Neuronal stem cell (in vitro differentiated cells): ENCODE measurements at regions not wholly inside any gene's neighbourhood (a gene's known extent, or its start where the extent isn't known, plus 50 kb on each side); places are given as distances from the start of the nearest gene placed in this dataset.

Experiments used
- DNase-seq: peaks from one replicate; pipeline ENCODE4 v3.0.0-alpha.2; 2013; ENCODE audit warnings: low spot score
- H2AFZ ChIP-seq: one replicate; pipeline ENCODE4 v1.6.1; 2013; ENCODE audit warnings: mild to moderate bottlenecking, low read length, inconsistent platforms
- H2AK5ac ChIP-seq: 2 replicates; pipeline ENCODE4 v1.6.1; 2013; ENCODE audit warnings: low read depth, mild to moderate bottlenecking, inconsistent platforms, low read length, moderate library complexity, mixed read lengths
- H2BK120ac ChIP-seq: 2 replicates; pipeline ENCODE4 v1.6.1; 2013; ENCODE audit warnings: low read depth, mild to moderate bottlenecking, inconsistent platforms, low read length, moderate library complexity, mixed read lengths
- H2BK12ac ChIP-seq: one replicate; pipeline ENCODE4 v1.6.1; 2013; ENCODE audit warnings: low read length, inconsistent platforms
- H2BK15ac ChIP-seq: 2 replicates; pipeline ENCODE4 v1.6.1; 2013; ENCODE audit warnings: mild to moderate bottlenecking, low read length, inconsistent platforms, mixed read lengths
- H2BK5ac ChIP-seq: one replicate; pipeline ENCODE4 v1.6.1; 2013; ENCODE audit warnings: inconsistent platforms, mild to moderate bottlenecking, low read length, moderate library complexity
- H3K14ac ChIP-seq: one replicate; pipeline ENCODE4 v1.6.1; 2013; ENCODE audit warnings: low read length, inconsistent platforms
- H3K18ac ChIP-seq: 2 replicates; pipeline ENCODE4 v1.6.1; 2013; ENCODE audit warnings: low read length, inconsistent platforms
- H3K23ac ChIP-seq: 2 replicates; pipeline ENCODE4 v1.6.1; 2013; ENCODE audit warnings: low read depth, mild to moderate bottlenecking, mixed read lengths, low read length, inconsistent platforms; ENCODE audit not compliant: poor library complexity
- H3K27ac ChIP-seq: replicated peaks from 3 replicates; pipeline ENCODE4 v1.5.1; 2013; ENCODE audit warnings: low read length, inconsistent platforms
- H3K27me3 ChIP-seq, 3 experiments: 2 replicates each; pipeline ENCODE4 v1.6.1; 2013; ENCODE audit warnings: low read length in 3 of 3, mild to moderate bottlenecking in 2 of 3, inconsistent platforms in 1 of 3, low read depth in 1 of 3, mixed read lengths in 1 of 3, moderate library complexity in 1 of 3; ENCODE audit not compliant: control insufficient read depth in 3 of 3, insufficient read depth in 3 of 3
- H3K36me3 ChIP-seq, 2 donors: replicated peaks in 1 of 2; 2 replicates each; pipeline ENCODE4 v1.6.1; 2013; ENCODE audit warnings: low read length in 2 of 2; ENCODE audit not compliant: control insufficient read depth in 2 of 2, insufficient read depth in 2 of 2
- H3K4ac ChIP-seq: 2 replicates; pipeline ENCODE4 v1.6.1; 2013; ENCODE audit warnings: inconsistent platforms, mild to moderate bottlenecking, low read length, moderate library complexity
- H3K4me1 ChIP-seq, 2 donors: 1 replicate in 1 of 2; 2 replicates in 1 of 2; pipeline ENCODE4 v1.6.1; 2013; ENCODE audit warnings: low read length in 2 of 2, low read depth in 1 of 2; ENCODE audit not compliant: control insufficient read depth in 2 of 2, insufficient read depth in 1 of 2
- H3K4me2 ChIP-seq: one replicate; pipeline ENCODE4 v1.6.1; 2013; ENCODE audit warnings: mild to moderate bottlenecking, low read length, inconsistent platforms; ENCODE audit not compliant: insufficient read depth, poor library complexity, severe bottlenecking
- H3K4me3 ChIP-seq, 2 donors: 2 replicates each; pipeline ENCODE4 v1.5.1; 2013; ENCODE audit warnings: low read length in 2 of 2, mild to moderate bottlenecking in 2 of 2, inconsistent platforms in 1 of 2, moderate library complexity in 1 of 2
- H3K79me1 ChIP-seq: one replicate; pipeline ENCODE4 v1.6.1; 2013; ENCODE audit warnings: low read depth, mild to moderate bottlenecking, inconsistent platforms, low read length, moderate library complexity
- H3K9ac ChIP-seq: one replicate; pipeline ENCODE4 v1.6.1; 2013; ENCODE audit warnings: mild to moderate bottlenecking, low read depth, low read length, inconsistent platforms; ENCODE audit not compliant: poor library complexity
- H3K9me3 ChIP-seq, 2 donors: replicated peaks in 1 of 2; 2 replicates each; pipeline versions ENCODE3 to v1.6.1; 2013; ENCODE audit warnings: low read length in 2 of 2, mild to moderate bottlenecking in 2 of 2, inconsistent platforms in 1 of 2, low read depth in 1 of 2, mixed read lengths in 1 of 2, moderate library complexity in 1 of 2; ENCODE audit not compliant: control insufficient read depth in 2 of 2, insufficient read depth in 1 of 2
- H4K8ac ChIP-seq: one replicate; pipeline ENCODE4 v1.6.1; 2013; ENCODE audit warnings: low read depth, mild to moderate bottlenecking, inconsistent platforms, low read length, moderate library complexity
- H4K91ac ChIP-seq: one replicate; pipeline ENCODE4 v1.6.1; 2013; ENCODE audit warnings: low read length, low read depth, mild to moderate bottlenecking, inconsistent platforms; ENCODE audit not compliant: poor library complexity
- WGBS, 2 donors: extraction: QIAGEN DNeasy Blood & Tissue Kit; methylation state at CpG; one replicate each; pipeline ENCODE4 v1.1.7; 2013; ENCODE audit warnings: missing lambda C conversion rate in 2 of 2, mixed read lengths in 1 of 2; ENCODE audit not compliant: insufficient read length in 2 of 2, insufficient replicate concordance in 1 of 2; ENCODE audit errors: extremely low coverage in 2 of 2; 5-methylcytosine and 5-hydroxymethylcytosine counted together

DNA sequence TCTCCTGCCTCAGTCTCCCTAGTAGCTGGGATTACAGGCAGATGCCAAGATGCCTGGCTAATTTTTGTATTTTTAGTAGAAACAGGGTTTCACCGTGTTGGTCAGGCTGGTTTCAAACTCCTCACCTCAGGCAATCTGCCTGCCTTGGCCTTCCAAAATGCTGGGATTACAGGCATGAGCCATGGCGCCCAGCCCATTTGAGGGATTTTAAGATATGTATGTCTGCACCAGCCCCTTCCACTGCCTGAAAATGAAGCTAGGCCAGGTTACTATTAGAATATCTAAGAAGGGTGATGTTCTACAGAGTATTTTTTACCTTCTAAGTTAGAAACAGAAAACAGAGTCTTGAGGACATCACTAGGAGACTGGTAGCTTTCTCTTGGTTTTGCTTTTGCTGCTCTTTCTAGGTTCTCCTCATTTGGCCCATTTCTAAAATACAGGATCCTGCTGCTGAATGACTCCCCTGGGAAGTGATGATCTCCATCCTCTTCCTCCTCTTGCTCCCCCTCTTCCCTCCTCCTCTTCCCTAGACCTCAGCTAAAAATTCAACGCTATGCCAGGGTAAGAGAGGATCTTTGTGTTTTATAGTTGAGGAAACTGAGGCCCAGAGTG lies 118.5 kb downstream of the MYCN start:
- Histone ChIP-seq H2BK15ac (no peak overlapping the region), H3K4me1 (peaks cover 1 to 9% of the 10 kb centered on the region in 2 donors), H3K14ac (no peak overlapping the region), H3K4ac (no peak overlapping the region), H3K79me1 (no peaks in the 10 kb centered on the region), H3K27me3 (no peaks in the 10 kb centered on the region), H3K36me3 (no peaks in the 10 kb centered on the region), H2BK12ac (no peak overlapping the region), H3K18ac (no peak overlapping the region), H2AK5ac (no peak overlapping the region), H2AFZ (no peak overlapping the region), H3K27ac (no peak overlapping the region), H4K8ac (no peak overlapping the region), H3K4me2 (no peak overlapping the region), H2BK120ac (no peak overlapping the region), H4K91ac (no peak overlapping the region), H3K9me3 (peaks cover 6 to 19% of the 10 kb centered on the region in 2 donors), H2BK5ac (no peak overlapping the region), H3K4me3 (no peak overlapping the region), H3K9ac (no peak overlapping the region), H3K23ac (no peak overlapping the region)
- no CpG with 5 or more reads among the region's 3 CpGs for WGBS, 2 donors
- DNase-seq: no peak

DNA sequence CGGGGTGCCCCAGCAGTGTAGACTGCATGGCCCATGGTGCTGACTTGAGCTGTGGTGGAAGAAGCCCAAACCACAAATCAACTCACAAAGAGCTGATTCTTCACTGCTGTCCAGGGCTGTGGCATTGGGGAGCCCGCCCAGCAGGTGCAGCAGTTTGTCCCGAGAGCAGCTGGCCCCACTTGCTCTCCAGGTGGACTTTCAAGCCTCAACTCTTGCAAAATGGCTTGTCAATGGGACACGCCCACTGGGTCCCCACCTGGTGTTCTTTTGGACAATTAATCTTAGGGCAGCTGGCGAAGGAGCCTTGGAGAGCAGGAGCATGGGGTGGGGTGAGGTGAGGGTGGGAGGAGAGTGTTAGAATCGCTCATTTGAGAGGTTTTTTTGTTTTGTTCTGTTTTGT lies 117.9 kb downstream of the MYCN start:
- no peak overlapping the region for H4K91ac ChIP-seq
- WGBS, 2 donors: no CpG with 5 or more reads among the region's 6 CpGs

DNA sequence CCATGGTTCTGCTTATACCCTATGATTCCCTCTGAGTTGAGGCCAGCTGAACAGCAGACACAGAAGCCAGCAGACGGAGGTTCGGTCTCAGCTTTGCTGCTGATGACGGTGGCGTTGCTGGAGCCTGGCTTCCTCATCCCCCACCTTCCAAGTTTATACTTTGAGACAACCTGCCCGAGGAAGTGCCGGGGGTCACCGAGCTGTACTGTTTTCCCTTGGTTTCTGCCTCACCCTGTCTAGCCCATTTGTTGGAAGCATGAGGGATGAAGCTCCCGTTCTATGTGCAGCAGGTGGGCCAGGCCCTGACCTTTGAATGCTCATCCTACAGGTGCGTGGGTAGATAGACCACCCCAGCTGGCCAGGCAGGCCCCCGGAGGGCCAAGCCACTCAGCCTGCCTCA lies 117.3 kb downstream of the MYCN start:
- Histone ChIP-seq H3K36me3 (no peaks in the 10 kb centered on the region), H3K79me1 (no peaks in the 10 kb centered on the region), H3K4me1 (peaks cover 1 to 9% of the 10 kb centered on the region in 2 donors), H3K23ac (no peak overlapping the region), H3K9me3 (peaks cover 0 to 7% of the 10 kb centered on the region in 2 donors), H2BK12ac (peak overlapping the region; percentile 59), H3K4ac (no peak overlapping the region), H4K91ac (no peak overlapping the region), H3K9ac (no peak overlapping the region), H2AK5ac (peak overlapping the region; percentile 24), H2BK15ac (peak overlapping the region; percentile 60), H3K27ac (no peak overlapping the region), H4K8ac (no peak overlapping the region), H2AFZ (no peak overlapping the region), H2BK120ac (no peak overlapping the region), H3K14ac (no peak overlapping the region), H3K27me3 (no peaks in the 10 kb centered on the region), H3K4me2 (no peak overlapping the region), H2BK5ac (peak overlapping the region; percentile 76), H3K4me3 (no peak overlapping the region), H3K18ac (peak overlapping the region; percentile 79)
- no CpG with 5 or more reads among the region's 10 CpGs for WGBS, 2 donors
- DNase-seq: no peak

More for the DNA sequence above, 117.9 kb downstream of the MYCN start:
- H2BK120ac ChIP-seq: no peak overlapping the region
- H2BK15ac ChIP-seq: peak overlapping the region; percentile 60
- H3K23ac ChIP-seq: no peak overlapping the region
- no peak overlapping the region for H3K14ac ChIP-seq
- H3K4me2 ChIP-seq: no peak overlapping the region
- no peak overlapping the region for H3K27ac ChIP-seq
- no peak overlapping the region for H3K4ac ChIP-seq
- H3K9ac ChIP-seq: no peak overlapping the region
- no peaks in the 10 kb centered on the region for H3K36me3 ChIP-seq
- no peak overlapping the region for H2AK5ac ChIP-seq
- H3K9me3 ChIP-seq: peaks cover 4 to 13% of the 10 kb centered on the region in 2 donors
- no peak overlapping the region for H3K4me3 ChIP-seq
- H2BK5ac ChIP-seq: peak overlapping the region; percentile 76
- no peak overlapping the region for H2AFZ ChIP-seq
- DNase-seq: no peak
- H2BK12ac ChIP-seq: no peak overlapping the region
- no peaks in the 10 kb centered on the region for H3K79me1 ChIP-seq
- H4K8ac ChIP-seq: no peak overlapping the region
- no peaks in the 10 kb centered on the region for H3K27me3 ChIP-seq
- H3K18ac ChIP-seq: peak overlapping the region; percentile 49
- H3K4me1 ChIP-seq: peaks cover 1 to 9% of the 10 kb centered on the region in 2 donors

DNA sequence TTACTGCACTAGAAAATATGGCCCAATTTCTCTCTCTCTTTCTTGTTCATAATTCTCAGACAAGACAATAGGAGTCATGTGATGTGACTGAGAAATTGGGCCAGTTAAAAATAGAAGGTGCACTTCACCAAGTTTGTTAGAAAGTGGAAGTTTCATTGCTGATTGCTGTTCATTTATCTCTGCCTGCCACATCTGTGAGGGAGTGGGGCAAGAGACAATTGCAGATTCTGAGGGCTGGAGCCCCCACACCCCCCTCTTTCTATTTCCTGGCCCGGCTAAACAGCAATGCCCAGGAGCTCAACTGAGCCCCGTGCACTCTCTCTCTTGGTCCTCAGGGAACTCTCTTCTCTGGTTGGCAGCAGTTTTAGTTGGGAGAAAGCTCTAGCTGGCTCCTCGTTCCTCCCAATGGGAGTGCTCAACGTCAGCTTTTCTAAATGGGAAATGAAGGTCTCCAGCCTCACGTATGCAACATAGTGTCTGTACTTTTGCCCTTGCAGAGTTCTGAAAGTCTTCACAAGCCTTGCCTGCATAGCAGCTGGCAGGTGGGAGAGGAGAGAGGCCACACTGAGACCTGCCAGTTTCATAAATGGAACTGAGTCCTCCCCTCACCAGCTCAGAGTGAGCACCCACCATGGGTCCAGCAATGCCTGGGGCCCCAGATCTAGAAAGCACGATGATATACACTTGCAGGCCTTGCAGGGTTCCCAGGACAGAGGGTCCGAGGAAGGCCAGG lies 115.7 kb downstream of the MYCN start:
- WGBS, 2 donors: no CpG with 5 or more reads among the region's 7 CpGs
- Histone ChIP-seq H3K27ac (no peak overlapping the region), H4K8ac (no peak overlapping the region), H3K27me3 (no peaks in the 10 kb centered on the region), H3K4me1 (peaks cover 5 to 13% of the 10 kb centered on the region in 2 donors), H3K14ac (no peak overlapping the region), H2BK120ac (no peak overlapping the region), H3K23ac (no peak overlapping the region), H3K4me2 (no peak overlapping the region), H2BK5ac (no peak overlapping the region), H3K9me3 (no peaks in the 10 kb centered on the region), H2BK15ac (no peak overlapping the region), H3K79me1 (no peaks in the 10 kb centered on the region), H2BK12ac (no peak overlapping the region), H4K91ac (no peak overlapping the region), H3K18ac (peak overlapping the region; percentile 11), H3K36me3 (no peaks in the 10 kb centered on the region), H3K9ac (no peak overlapping the region), H2AK5ac (no peak overlapping the region), H3K4me3 (no peak overlapping the region), H3K4ac (no peak overlapping the region), H2AFZ (peak overlapping the region; percentile 40)
- DNase-seq: no peak
